OCI-LY7 (cell line): ENCODE measurements at regions not wholly inside any gene's neighbourhood (a gene's known extent, or its start where the extent isn't known, plus 50 kb on each side); places are given as distances from the start of the nearest gene placed in this dataset.

Experiments used
- BruUV-seq: library from RNA; stranded (reverse); fragments of 400-500 nt; replicated peaks from 2 replicates; lab custom pipeline; 2021; lab: Mats Ljungman, UMichigan
- CTCF ChIA-PET: fragments of 300-600 bp; sonication (Branson Sonifier 250); formaldehyde crosslinking; loops from one replicate; lab custom pipeline; 2022; ENCODE audit warnings: antibody characterized with exemption; ENCODE audit not compliant: unreplicated experiment; lab: Charles Lee
- POLR2A ChIA-PET: fragments of 300-600 bp; sonication (Branson Sonifier 250); formaldehyde crosslinking; loops from one replicate; lab custom pipeline; 2022; ENCODE audit warnings: antibody characterized with exemption; lab: Charles Lee
- DNase-seq: peaks from one replicate; pipeline ENCODE4 v3.0.0-alpha.2; 2015; ENCODE audit warnings: low spot score
- H2AFZ ChIP-seq: fragments of 200-600 bp; sonication (generic), shearing (Covaris generic); 2 replicates; pipeline ENCODE4 v1.6.1; 2014; ENCODE audit warnings: mild to moderate bottlenecking, antibody characterized with exemption, low read length, moderate library complexity
- H3K27ac ChIP-seq: fragments of 200-600 bp; sonication (generic); 2 replicates; pipeline ENCODE4 v1.5.1; 2014; ENCODE audit warnings: mixed run types, low read depth, mild to moderate bottlenecking, moderate library complexity, low read length, inconsistent platforms; ENCODE audit not compliant: poor library complexity, severe bottlenecking
- H3K36me3 ChIP-seq: fragments of 200-600 bp; sonication (generic); 2 replicates; pipeline ENCODE4 v1.6.1; 2014; ENCODE audit warnings: mild to moderate bottlenecking, antibody characterized with exemption, low read length, moderate library complexity, mixed read lengths; ENCODE audit not compliant: insufficient read depth
- H3K4me1 ChIP-seq: fragments of 200-600 bp; sonication (generic); 2 replicates; pipeline ENCODE4 v1.5.1; 2014; ENCODE audit warnings: mild to moderate bottlenecking, low read length; ENCODE audit not compliant: insufficient read depth, poor library complexity, severe bottlenecking
- H3K4me2 ChIP-seq: fragments of 200-600 bp; sonication (generic); 2 replicates; pipeline ENCODE4 v1.6.1; 2014; ENCODE audit warnings: mild to moderate bottlenecking, low read length
- H3K4me3 ChIP-seq: fragments of 200-600 bp; sonication (generic); 2 replicates; pipeline ENCODE4 v1.5.1; 2014; ENCODE audit warnings: mild to moderate bottlenecking, low read depth, low read length; ENCODE audit not compliant: poor library complexity, severe bottlenecking
- H3K79me2 ChIP-seq: fragments of 200-600 bp; sonication (generic); 2 replicates; pipeline ENCODE4 v1.6.1; 2016; ENCODE audit warnings: low read depth, mild to moderate bottlenecking, low read length, moderate library complexity, mixed read lengths; ENCODE audit not compliant: insufficient read depth
- H3K9me2 ChIP-seq: fragments of 200-600 bp; sonication (generic); 2 replicates; pipeline ENCODE4 v1.6.1; 2016; ENCODE audit warnings: mild to moderate bottlenecking, low read length, mixed read lengths; ENCODE audit not compliant: insufficient read depth
- H3K9me3 ChIP-seq: fragments of 200-600 bp; sonication (generic); 2 replicates; pipeline ENCODE4 v1.6.1; 2014; ENCODE audit warnings: mild to moderate bottlenecking, mixed run types, low read length, mixed read lengths
- H4K20me1 ChIP-seq: fragments of 200-600 bp; sonication (generic); 2 replicates; pipeline ENCODE4 v1.6.1; 2014; ENCODE audit warnings: mild to moderate bottlenecking, antibody characterized with exemption, low read length, moderate library complexity, mixed read lengths; ENCODE audit not compliant: insufficient read depth
- CTCF ChIP-seq: fragments of 200-600 bp; sonication (generic); conservative IDR thresholded peaks from 2 replicates; pipeline ENCODE4 v1.5.1; 2014; ENCODE audit warnings: mild to moderate bottlenecking, antibody characterized with exemption, low read length, moderate library complexity, mixed read lengths
- EZH2phosphoT487 ChIP-seq: fragments of 200-600 bp; sonication (generic); IDR thresholded peaks from 2 replicates; pipeline ENCODE4 v1.6.1; 2018; ENCODE audit warnings: low read depth, borderline replicate concordance, mild to moderate bottlenecking, mixed run types, antibody characterized with exemption, low read length, moderate library complexity, mixed read lengths
- intact Hi-C: fragments of 100-400 bp; cut with micrococcal nuclease; formaldehyde crosslinking; loops from one replicate; pipeline ENCODE4 v1.10.0; 2022; ENCODE audit not compliant: unreplicated experiment

GRCh38 chr20:22462975-22463914 is 121.1 kb downstream of the FOXA2 start:
- BruUV-seq = no TSS peak
- Histone ChIP-seq H3K4me3 (no peak overlapping the region), H3K79me2 (no peaks in the 10 kb centered on the region), H3K9me3 (no peaks in the 10 kb centered on the region), H2AFZ (no peak overlapping the region), H3K27ac (no peak overlapping the region), H3K9me2 (no peaks in the 10 kb centered on the region), H3K4me2 (no peak overlapping the region), H4K20me1 (no peaks in the 10 kb centered on the region), H3K4me1 (no peaks in the 10 kb centered on the region), H3K36me3 (no peaks in the 10 kb centered on the region)
- intact Hi-C loops = no loop called here
- no peak for DNase-seq
- ChIA-PET CTCF (no interaction called here), POLR2A (no interaction called here)
- no peak for TF ChIP-seq CTCF
- no peak for TF ChIP-seq EZH2phosphoT487

- TF ChIP-seq EZH2phosphoT487 = no peak
- TF ChIP-seq CTCF = no peak
- Histone ChIP-seq H3K9me2 (no peaks in the 10 kb centered on the region), H3K4me3 (no peak overlapping the region), H2AFZ (no peak overlapping the region), H3K4me1 (no peaks in the 10 kb centered on the region), H3K27ac (no peak overlapping the region), H3K4me2 (no peak overlapping the region), H4K20me1 (no peaks in the 10 kb centered on the region), H3K36me3 (no peaks in the 10 kb centered on the region), H3K9me3 (no peaks in the 10 kb centered on the region), H3K79me2 (no peaks in the 10 kb centered on the region)
- CTCF ChIA-PET = no interaction called here
- intact Hi-C loops = no loop called here
- DNase-seq = no peak
- BruUV-seq = no TSS peak
- POLR2A ChIA-PET = no interaction called here
These were observed 123.6 kb downstream of the FOXA2 start for GRCh38 chr20:22460803-22461202.

GRCh38 chr20:22460231-22460630 is 124.1 kb downstream of the FOXA2 start:
- Histone ChIP-seq H3K4me3 (no peak overlapping the region), H3K27ac (no peak overlapping the region), H3K4me1 (no peaks in the 10 kb centered on the region), H3K9me2 (no peaks in the 10 kb centered on the region), H3K9me3 (no peaks in the 10 kb centered on the region), H3K36me3 (no peaks in the 10 kb centered on the region), H3K79me2 (no peaks in the 10 kb centered on the region), H3K4me2 (no peak overlapping the region), H4K20me1 (no peaks in the 10 kb centered on the region), H2AFZ (no peak overlapping the region)
- ChIA-PET CTCF (no interaction called here), POLR2A (no interaction called here)
- DNase-seq = no peak
- intact Hi-C loops = no loop called here
- no peak for TF ChIP-seq CTCF
- no peak for TF ChIP-seq EZH2phosphoT487
- no TSS peak for BruUV-seq
